Neutrophil (primary cell): ENCODE measurements at regions not wholly inside any gene's neighbourhood (a gene's known extent, or its start where the extent isn't known, plus 50 kb on each side); places are given as distances from the start of the nearest gene placed in this dataset.

Source experiments
- H3K27ac ChIP-seq: fragments of 200-600 bp; sonication (generic); 2 replicates; pipeline ENCODE4 v1.5.1; 2016; ENCODE audit warnings: mild to moderate bottlenecking, moderate library complexity
- H3K27me3 ChIP-seq: fragments of 200-600 bp; sonication (generic); 2 replicates; pipeline ENCODE4 v1.6.0; 2016; ENCODE audit warnings: mild to moderate bottlenecking
- H3K36me3 ChIP-seq: fragments of 200-600 bp; sonication (generic); 2 replicates; pipeline ENCODE4 v1.5.1; 2017
- H3K4me1 ChIP-seq, 2 experiments: fragments of 200-600 bp in 1 of 2; sonication (generic) in 1 of 2; 1 replicate in 1 of 2; 2 replicates in 1 of 2; pipeline versions ENCODE4 v1.5.1 to v1.6.1; 2013 to 2016; ENCODE audit warnings: low read depth in 1 of 2, low read length in 1 of 2, mild to moderate bottlenecking in 1 of 2, moderate library complexity in 1 of 2; ENCODE audit not compliant: control insufficient read depth in 1 of 2, insufficient read depth in 1 of 2
- H3K4me3 ChIP-seq, 2 experiments: fragments of 200-600 bp in 1 of 2; sonication (generic) in 1 of 2; 1 replicate in 1 of 2; 2 replicates in 1 of 2; pipeline ENCODE4 v1.5.1; 2013 to 2016; ENCODE audit warnings: low read depth in 1 of 2, low read length in 1 of 2, mild to moderate bottlenecking in 1 of 2, moderate library complexity in 1 of 2
- H3K9me3 ChIP-seq: fragments of 200-600 bp; sonication (generic); 2 replicates; pipeline ENCODE4 v1.5.1; 2016
- TF ChIP-seq, protein P1 (sequence below): fragments of 200-600 bp; sonication (generic); IDR thresholded peaks from 2 replicates; pipeline ENCODE4 v1.5.1; 2016; ENCODE audit warnings: antibody characterized with exemption

DNA sequence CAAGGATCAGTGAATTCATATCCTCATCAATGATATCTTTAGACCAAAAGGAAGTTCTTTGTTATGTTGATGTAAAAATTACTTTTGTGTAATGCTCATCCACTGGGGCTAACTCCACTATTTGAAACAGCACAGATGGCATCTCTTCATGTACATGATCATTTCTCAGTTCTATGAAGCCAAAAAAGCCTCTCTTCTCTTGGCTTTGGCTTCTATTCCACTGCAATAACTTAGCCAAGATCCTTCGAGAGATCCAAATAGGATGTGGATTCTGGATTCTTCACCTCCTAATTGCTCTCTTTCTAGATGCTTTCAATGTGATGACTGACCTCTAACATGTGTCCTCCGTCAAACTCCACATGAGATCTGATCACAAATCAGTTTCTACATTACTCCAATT lies 851.2 kb downstream of the GALC start:
- no peaks in the 10 kb centered on the region for H3K9me3 ChIP-seq
- H3K27me3 ChIP-seq, result no peaks in the 10 kb centered on the region
- no peak overlapping the region for H3K4me3 ChIP-seq
- H3K36me3 ChIP-seq, result no peaks in the 10 kb centered on the region
- TF ChIP-seq, protein P1, sequence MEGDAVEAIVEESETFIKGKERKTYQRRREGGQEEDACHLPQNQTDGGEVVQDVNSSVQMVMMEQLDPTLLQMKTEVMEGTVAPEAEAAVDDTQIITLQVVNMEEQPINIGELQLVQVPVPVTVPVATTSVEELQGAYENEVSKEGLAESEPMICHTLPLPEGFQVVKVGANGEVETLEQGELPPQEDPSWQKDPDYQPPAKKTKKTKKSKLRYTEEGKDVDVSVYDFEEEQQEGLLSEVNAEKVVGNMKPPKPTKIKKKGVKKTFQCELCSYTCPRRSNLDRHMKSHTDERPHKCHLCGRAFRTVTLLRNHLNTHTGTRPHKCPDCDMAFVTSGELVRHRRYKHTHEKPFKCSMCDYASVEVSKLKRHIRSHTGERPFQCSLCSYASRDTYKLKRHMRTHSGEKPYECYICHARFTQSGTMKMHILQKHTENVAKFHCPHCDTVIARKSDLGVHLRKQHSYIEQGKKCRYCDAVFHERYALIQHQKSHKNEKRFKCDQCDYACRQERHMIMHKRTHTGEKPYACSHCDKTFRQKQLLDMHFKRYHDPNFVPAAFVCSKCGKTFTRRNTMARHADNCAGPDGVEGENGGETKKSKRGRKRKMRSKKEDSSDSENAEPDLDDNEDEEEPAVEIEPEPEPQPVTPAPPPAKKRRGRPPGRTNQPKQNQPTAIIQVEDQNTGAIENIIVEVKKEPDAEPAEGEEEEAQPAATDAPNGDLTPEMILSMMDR, result no peak
- H3K27ac ChIP-seq, result no peak overlapping the region
- H3K4me1 ChIP-seq, result no peaks in the 10 kb centered on the region

DNA sequence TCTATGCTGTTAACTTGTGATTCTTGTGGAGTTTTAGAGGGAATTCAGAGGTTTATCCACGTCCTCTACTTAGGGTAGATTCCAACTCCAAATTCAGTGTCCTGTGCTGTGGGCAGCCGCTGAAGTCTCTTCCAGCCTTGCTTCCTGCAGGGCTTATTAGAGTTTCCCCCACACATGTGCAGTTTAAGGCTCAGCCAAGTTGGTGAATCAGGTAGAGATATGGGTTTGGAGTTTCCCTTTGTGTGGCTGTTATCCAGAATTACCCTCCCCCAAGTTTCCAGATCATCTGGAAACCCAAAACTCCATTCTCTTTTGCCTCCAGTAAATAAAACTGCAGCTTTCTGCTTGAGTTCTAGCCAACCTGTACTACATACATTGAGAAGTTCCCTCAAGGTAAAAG lies 853.7 kb downstream of the GALC start:
- Histone ChIP-seq H3K4me1 (no peaks in the 10 kb centered on the region), H3K9me3 (no peaks in the 10 kb centered on the region), H3K36me3 (no peaks in the 10 kb centered on the region), H3K27me3 (no peaks in the 10 kb centered on the region), H3K27ac (no peak overlapping the region), H3K4me3 (no peak overlapping the region)
- TF ChIP-seq, protein P1, result no peak

DNA sequence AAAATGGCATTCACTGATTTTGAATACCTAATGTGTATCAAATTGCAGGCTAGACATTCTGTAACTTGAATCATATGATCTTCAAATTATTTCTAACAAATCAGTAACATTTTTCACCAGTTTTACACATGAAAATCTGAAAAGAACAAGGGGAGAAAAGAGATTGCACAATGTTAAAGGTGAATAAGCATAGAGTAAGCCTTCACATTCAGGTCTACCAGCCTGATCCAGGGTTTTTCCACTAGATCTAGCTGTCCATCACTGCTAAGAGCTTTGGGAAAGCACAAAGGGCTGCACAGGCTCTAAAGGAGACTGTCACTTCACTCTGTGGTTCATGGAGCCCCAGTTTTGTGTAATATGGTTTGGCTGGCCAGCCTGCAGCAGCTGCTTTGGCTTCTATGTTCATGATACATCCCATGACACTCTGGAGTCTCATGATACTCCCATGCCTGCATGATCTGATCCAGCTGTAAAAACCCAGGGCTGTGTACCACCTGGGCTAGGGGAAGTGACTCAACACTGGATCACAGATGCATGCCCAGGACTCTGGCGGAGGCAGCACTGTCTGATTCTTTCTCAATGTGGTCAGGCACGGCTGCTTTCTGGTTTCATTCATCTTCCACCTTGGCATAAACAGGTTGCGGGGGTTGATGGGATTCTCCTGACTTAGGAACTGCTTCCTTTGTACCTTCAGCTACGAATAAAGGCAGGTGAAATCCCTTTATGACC lies 859.7 kb downstream of the GALC start:
- TF ChIP-seq, protein P1, result no peak
- Histone ChIP-seq H3K9me3 (no peaks in the 10 kb centered on the region), H3K4me1 (no peaks in the 10 kb centered on the region), H3K27me3 (no peaks in the 10 kb centered on the region), H3K36me3 (no peaks in the 10 kb centered on the region), H3K27ac (no peak overlapping the region), H3K4me3 (no peak overlapping the region)

DNA sequence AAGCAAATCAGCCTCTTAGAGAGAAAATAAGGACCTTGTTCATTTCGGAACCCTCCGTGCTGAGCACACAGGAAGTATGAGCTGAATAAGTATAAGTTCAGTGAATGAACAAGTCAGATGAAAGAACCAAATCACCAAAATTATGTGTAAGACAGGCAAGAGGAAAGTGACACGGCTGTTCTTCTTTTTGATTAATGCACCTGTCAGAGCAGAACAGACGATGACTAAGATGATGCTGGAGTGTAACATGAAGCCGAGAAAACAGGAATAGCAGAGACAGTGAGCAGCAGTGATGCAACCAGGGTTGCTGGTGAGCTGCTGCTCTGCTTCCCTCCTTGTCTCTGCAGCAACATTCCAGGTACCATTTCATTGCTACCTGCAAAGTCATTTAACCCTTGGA lies 861.1 kb downstream of the GALC start:
- Histone ChIP-seq H3K9me3 (no peaks in the 10 kb centered on the region), H3K27me3 (no peaks in the 10 kb centered on the region), H3K27ac (no peak overlapping the region), H3K4me3 (no peak overlapping the region), H3K4me1 (no peaks in the 10 kb centered on the region), H3K36me3 (no peaks in the 10 kb centered on the region)
- TF ChIP-seq, protein P1, result no peak

DNA sequence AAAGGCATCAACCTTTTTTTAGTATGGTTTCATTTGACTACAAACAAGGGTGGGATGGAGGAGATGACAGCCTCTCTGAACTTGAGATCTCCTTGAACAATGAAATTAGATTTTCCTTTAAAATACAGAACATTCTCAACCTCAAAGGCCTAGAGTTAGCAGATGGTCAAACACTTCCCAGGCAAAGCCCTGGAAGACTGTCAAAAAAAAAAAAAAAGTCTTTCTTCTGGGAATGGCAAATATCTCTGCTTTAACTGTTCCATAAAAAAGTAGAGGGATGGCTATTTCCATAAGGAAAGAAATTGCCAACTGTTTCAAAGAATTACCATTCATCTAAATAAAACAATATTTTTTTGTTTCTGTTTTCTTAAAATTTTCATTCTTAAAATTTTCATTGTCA lies 870.8 kb downstream of the GALC start:
- Histone ChIP-seq H3K27me3 (no peaks in the 10 kb centered on the region), H3K27ac (no peak overlapping the region), H3K9me3 (no peaks in the 10 kb centered on the region), H3K4me1 (no peaks in the 10 kb centered on the region), H3K4me3 (no peak overlapping the region), H3K36me3 (no peaks in the 10 kb centered on the region)
- TF ChIP-seq, protein P1, result no peak
